Transverse colon (tissue), 4 donors: ENCODE measurements at regions not wholly inside any gene's neighbourhood (a gene's known extent, or its start where the extent isn't known, plus 50 kb on each side); places are given as distances from the start of the nearest gene placed in this dataset.

Experiments
- DNase-seq: peaks from one replicate; pipeline ENCODE4 v3.0.0-alpha.2; 2019
- H3K27ac ChIP-seq, 4 donors: fragments of 200-600 bp; sonication (generic); 2 replicates each; pipeline ENCODE4 v1.5.1; 2016 to 2018; ENCODE audit warnings: inconsistent platforms in 4 of 4
- H3K27me3 ChIP-seq: fragments of 200-600 bp; sonication (generic); 2 replicates; pipeline ENCODE4 v1.5.1; 2017; ENCODE audit warnings: inconsistent platforms
- H3K36me3 ChIP-seq, 4 donors: fragments of 200-600 bp; sonication (generic); 2 replicates each; pipeline ENCODE4 v1.5.1; 2017 to 2019; ENCODE audit warnings: inconsistent platforms in 4 of 4
- H3K4me1 ChIP-seq, 4 donors: fragments of 200-600 bp; sonication (generic); 2 replicates each; pipeline ENCODE4 v1.5.1; 2017 to 2020; ENCODE audit warnings: inconsistent platforms in 4 of 4
- H3K4me3 ChIP-seq, 4 donors: fragments of 200-600 bp; sonication (generic); 1 replicate in 1 of 4; 2 replicates in 3 of 4; pipeline versions ENCODE4 v1.5.1 to v1.6.1; 2017 to 2019; ENCODE audit warnings: inconsistent platforms in 4 of 4
- H3K9me3 ChIP-seq, 2 donors: fragments of 200-600 bp; sonication (generic); 2 replicates each; pipeline ENCODE4 v1.5.1; 2017 to 2019; ENCODE audit warnings: inconsistent platforms in 2 of 2
- CTCF ChIP-seq, 5 experiments: fragments of 200-600 bp in 3 of 5; fragments of 450-650 bp in 2 of 5; sonication (generic) in 3 of 5; IDR thresholded peaks; 1 replicate in 2 of 5; 2 replicates in 3 of 5; pipeline ENCODE4 v1.5.1; 2016 to 2017; ENCODE audit warnings: antibody characterized with exemption in 5 of 5, inconsistent platforms in 3 of 5, mild to moderate bottlenecking in 2 of 5, moderate library complexity in 1 of 5
- EP300 ChIP-seq: sonication (generic); formaldehyde crosslinking; IDR thresholded peaks from one replicate; pipeline ENCODE4 v1.6.1; 2017; ENCODE audit warnings: antibody characterized with exemption, low read depth
- POLR2A ChIP-seq: fragments of 450-650 bp; IDR thresholded peaks from one replicate; pipeline ENCODE4 v1.6.1; 2016; ENCODE audit warnings: antibody characterized with exemption, mild to moderate bottlenecking, moderate library complexity
- POLR2AphosphoS5 ChIP-seq, 3 donors: sonication (generic); formaldehyde crosslinking; IDR thresholded peaks; one replicate each; pipeline ENCODE4 v1.6.1; 2016; ENCODE audit warnings: antibody characterized with exemption in 3 of 3
- WGBS, 2 donors: methylation state at CpG; one replicate each; pipeline ENCODE4 v1.1.5; 2018; ENCODE audit warnings: low coverage in 1 of 2; 5-methylcytosine and 5-hydroxymethylcytosine counted together
- in situ Hi-C, 4 donors: fragments of 200-750 bp; cut with MboI; loops; one replicate each; pipeline versions ENCODE4 v1.15.0 to v1.15.1; 2017; ENCODE audit warnings: low sequenced_read_pairs in 3 of 4, low pct_ligation_motif_present in 1 of 4, low pct_unique_long_range_greater_than_20kb in 1 of 4
- intact Hi-C: fragments of 100-400 bp; cut with DNase I; formaldehyde crosslinking; loops from one replicate; pipeline ENCODE4 v1.15.1; 2023; ENCODE audit warnings: low total_unique reads

DNA sequence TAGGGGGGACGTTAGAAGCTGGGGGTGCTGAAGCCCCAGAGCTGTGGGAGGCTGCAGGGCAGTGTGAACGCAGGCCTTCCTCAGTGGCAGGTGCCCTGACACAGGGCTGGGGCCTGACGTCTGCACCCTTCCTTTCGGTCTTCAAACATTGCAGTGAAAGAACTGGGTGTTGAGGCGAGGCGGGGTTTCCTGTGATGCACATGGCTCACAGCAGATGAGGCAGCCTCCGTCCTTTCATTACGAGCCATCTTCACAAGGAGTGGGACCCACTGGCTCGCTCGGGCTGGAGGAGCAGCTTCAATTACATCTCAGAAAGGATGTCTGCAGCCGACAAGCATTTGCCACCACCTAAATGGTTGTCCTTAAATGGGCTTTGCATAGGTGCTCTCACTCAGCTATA lies 180.3 kb upstream of the SHH start:
- no peaks in the 10 kb centered on the region for H3K36me3 ChIP-seq
- WGBS, 2 donors, result 72% methylated on average over 10 of the region's 11 CpGs; no CpG with 5 or more reads in 1 of the 2 donors
- no peaks in the 10 kb centered on the region for H3K9me3 ChIP-seq
- H3K27ac ChIP-seq, result no peak overlapping the region
- H3K27me3 ChIP-seq, result peaks cover 19% of the 10 kb centered on the region
- TF ChIP-seq POLR2A (no peak), CTCF (IDR thresholded peaks at IDR 0.05) (no peak), POLR2AphosphoS5 (IDR thresholded peaks at IDR 0.05) (no peak), EP300 (no peak)
- H3K4me3 ChIP-seq, result no peak overlapping the region
- intact Hi-C loops (no loop called here), in situ Hi-C loops (no loop called here)
- no peak for DNase-seq
- no peaks in the 10 kb centered on the region for H3K4me1 ChIP-seq

GRCh38 chr7:155992107-155992506 lies 179.8 kb upstream of the SHH start:
- Histone ChIP-seq H3K4me3 (no peak overlapping the region), H3K27ac (no peak overlapping the region), H3K27me3 (peaks cover 15% of the 10 kb centered on the region), H3K36me3 (no peaks in the 10 kb centered on the region), H3K4me1 (no peaks in the 10 kb centered on the region), H3K9me3 (no peaks in the 10 kb centered on the region)
- 43 to 86% methylated on average over 2 to 5 of the region's 5 CpGs for WGBS, 2 donors
- intact Hi-C loops, result no loop called here
- TF ChIP-seq POLR2A (no peak), CTCF (IDR thresholded peaks at IDR 0.05) (no peak), POLR2AphosphoS5 (IDR thresholded peaks at IDR 0.05) (no peak), EP300 (no peak)
- in situ Hi-C loops, result no loop called here
- no peak for DNase-seq

- Histone ChIP-seq H3K4me1 (no peaks in the 10 kb centered on the region), H3K27me3 (peaks cover 10% of the 10 kb centered on the region), H3K36me3 (no peaks in the 10 kb centered on the region), H3K27ac (no peak overlapping the region), H3K4me3 (no peak overlapping the region), H3K9me3 (no peaks in the 10 kb centered on the region)
- TF ChIP-seq EP300 (no peak), CTCF (IDR thresholded peaks at IDR 0.05) (no peak), POLR2A (no peak), POLR2AphosphoS5 (IDR thresholded peaks at IDR 0.05) (no peak)
- no peak for DNase-seq
- in situ Hi-C loops (no loop called here), intact Hi-C loops (no loop called here)
- WGBS, 2 donors, result 62% methylated on average over 5 of the region's 5 CpGs; no CpG with 5 or more reads in 1 of the 2 donors
These were observed 179.2 kb upstream of the SHH start for GRCh38 chr7:155991470-155991869.

DNA sequence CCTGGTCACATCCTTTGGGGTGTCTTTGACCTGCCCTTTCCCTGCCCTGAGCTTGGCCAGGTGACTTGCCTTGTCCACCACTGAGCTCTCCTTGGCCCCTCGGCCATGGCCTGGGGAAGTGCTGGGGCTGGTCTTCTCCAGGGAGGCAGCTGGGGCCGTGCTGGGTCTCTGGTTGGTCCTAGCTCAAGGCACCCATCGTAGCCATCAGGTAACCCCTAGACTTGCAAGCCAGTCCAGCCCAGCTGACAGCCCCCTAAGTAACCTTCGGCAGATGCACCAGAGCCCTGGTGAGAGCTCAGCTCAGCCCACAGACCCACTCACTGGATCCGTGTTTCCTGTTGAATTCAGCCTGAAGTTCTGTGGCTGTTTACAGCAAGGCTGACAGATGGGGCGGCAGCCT lies 176.2 kb upstream of the SHH start:
- Histone ChIP-seq H3K4me1 (no peaks in the 10 kb centered on the region), H3K27me3 (peaks cover 1% of the 10 kb centered on the region), H3K27ac (no peak overlapping the region), H3K9me3 (no peaks in the 10 kb centered on the region), H3K36me3 (no peaks in the 10 kb centered on the region), H3K4me3 (no peak overlapping the region)
- intact Hi-C loops (no loop called here), in situ Hi-C loops (no loop called here)
- TF ChIP-seq CTCF (IDR thresholded peaks at IDR 0.05) (no peak), POLR2AphosphoS5 (IDR thresholded peaks at IDR 0.05) (no peak), EP300 (no peak), POLR2A (no peak)
- 79% methylated on average over 6 of the region's 6 CpGs; no CpG with 5 or more reads in 1 of the 2 donors for WGBS, 2 donors
- peak; percentile 5 for DNase-seq
